Sigmoid colon (tissue), 4 donors: ENCODE measurements at regions not wholly inside any gene's neighbourhood (a gene's known extent, or its start where the extent isn't known, plus 50 kb on each side); places are given as distances from the start of the nearest gene placed in this dataset.

Source experiments
- EP300 ChIP-seq, 4 donors: sonication (generic); formaldehyde crosslinking; IDR thresholded peaks; one replicate each; pipeline ENCODE4 v1.6.1; 2017; ENCODE audit warnings: antibody characterized with exemption in 4 of 4
- POLR2A ChIP-seq, 2 donors: fragments of 450-650 bp; IDR thresholded peaks; one replicate each; pipeline ENCODE4 v1.6.1; 2016; ENCODE audit warnings: antibody characterized with exemption in 2 of 2, mild to moderate bottlenecking in 2 of 2, moderate library complexity in 2 of 2
- TF ChIP-seq, protein P1 (sequence below), 4 experiments: fragments of 450-650 bp in 3 of 4; fragments of 200-600 bp in 1 of 4; IDR thresholded peaks; one replicate each; pipeline ENCODE4 v1.5.1; 2016 to 2019; ENCODE audit warnings: antibody characterized with exemption in 4 of 4, mild to moderate bottlenecking in 3 of 4, moderate library complexity in 2 of 4

DNA sequence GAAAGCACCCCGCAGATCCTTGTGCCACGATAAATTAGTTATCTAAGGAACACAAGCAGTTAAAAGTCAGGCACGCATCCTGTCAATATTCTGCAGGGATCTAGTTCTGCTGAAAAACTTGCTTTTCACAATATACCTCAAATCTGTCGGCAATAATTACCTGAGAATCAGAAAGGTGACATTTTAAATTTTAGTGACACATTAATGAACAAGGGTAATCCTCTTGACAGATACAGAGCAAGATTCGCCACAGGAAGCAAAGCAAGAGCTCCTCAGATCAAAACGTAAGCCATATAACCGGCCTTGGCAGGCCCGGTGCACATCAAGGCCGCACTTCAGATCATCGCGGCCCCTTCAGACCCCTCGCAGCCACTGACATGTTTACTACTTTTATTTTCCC, 185.7 kb downstream of the ATPSCKMT start:
- TF ChIP-seq POLR2A (IDR thresholded peaks at IDR 0.05) (no peak), EP300 (IDR thresholded peaks at IDR 0.05) (no peak)
- TF ChIP-seq, protein P1, sequence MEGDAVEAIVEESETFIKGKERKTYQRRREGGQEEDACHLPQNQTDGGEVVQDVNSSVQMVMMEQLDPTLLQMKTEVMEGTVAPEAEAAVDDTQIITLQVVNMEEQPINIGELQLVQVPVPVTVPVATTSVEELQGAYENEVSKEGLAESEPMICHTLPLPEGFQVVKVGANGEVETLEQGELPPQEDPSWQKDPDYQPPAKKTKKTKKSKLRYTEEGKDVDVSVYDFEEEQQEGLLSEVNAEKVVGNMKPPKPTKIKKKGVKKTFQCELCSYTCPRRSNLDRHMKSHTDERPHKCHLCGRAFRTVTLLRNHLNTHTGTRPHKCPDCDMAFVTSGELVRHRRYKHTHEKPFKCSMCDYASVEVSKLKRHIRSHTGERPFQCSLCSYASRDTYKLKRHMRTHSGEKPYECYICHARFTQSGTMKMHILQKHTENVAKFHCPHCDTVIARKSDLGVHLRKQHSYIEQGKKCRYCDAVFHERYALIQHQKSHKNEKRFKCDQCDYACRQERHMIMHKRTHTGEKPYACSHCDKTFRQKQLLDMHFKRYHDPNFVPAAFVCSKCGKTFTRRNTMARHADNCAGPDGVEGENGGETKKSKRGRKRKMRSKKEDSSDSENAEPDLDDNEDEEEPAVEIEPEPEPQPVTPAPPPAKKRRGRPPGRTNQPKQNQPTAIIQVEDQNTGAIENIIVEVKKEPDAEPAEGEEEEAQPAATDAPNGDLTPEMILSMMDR (IDR thresholded peaks at IDR 0.05) = no peak
